Esophagus mucosa (tissue), 1 donor: ENCODE measurements at regions not wholly inside any gene's neighbourhood (a gene's known extent, or its start where the extent isn't known, plus 50 kb on each side); places are given as distances from the start of the nearest gene placed in this dataset.
"Not testable (repeated sequence)": the region's sequence is repeated elsewhere in the genome, so short reads cannot be mapped to it uniquely, and the experiment has no call there.

Experiments used
- ATAC-seq: fragments of 200-7000 bp; cut with Tn5 transposase; one replicate; pipeline ENCODE4 v1.9.1; 2020
- donor health status: DM: yes; HTN: yes; CAD: no.

DNA sequence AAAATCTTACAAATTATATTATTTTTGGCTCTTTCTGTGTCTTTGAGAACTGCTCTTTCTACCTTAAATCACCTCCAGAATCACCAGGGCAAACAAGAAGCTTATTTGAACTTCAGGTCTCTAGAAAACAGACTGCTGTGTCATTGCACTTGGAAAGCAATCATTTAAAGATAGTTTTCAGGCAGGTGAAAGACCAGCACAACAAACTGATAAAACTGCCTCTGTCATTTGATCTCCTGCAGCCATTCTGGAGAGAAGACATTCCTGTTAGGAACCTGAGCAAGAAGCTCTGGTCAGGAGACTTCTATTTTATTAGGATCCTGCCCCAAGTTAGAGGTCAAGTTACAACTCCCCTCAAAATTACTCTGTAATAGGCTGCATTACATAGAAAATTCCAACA is 50.7 kb upstream of the AP4E1 start:
- ATAC-seq, result no peak

- ATAC-seq, result peak; percentile 97
Observed at GRCh38 chr15:50854601-50855490, 53.6 kb upstream of the AP4E1 start.

GRCh38 chr15:50850003-50850402 is 58.5 kb upstream of the AP4E1 start:
- no peak for ATAC-seq

GRCh38 chr15:50848349-50848748 is 60.1 kb upstream of the AP4E1 start:
- no peak for ATAC-seq

GRCh38 chr15:50845181-50845580 is 63.3 kb upstream of the AP4E1 start:
- not testable (repeated sequence) for ATAC-seq

DNA sequence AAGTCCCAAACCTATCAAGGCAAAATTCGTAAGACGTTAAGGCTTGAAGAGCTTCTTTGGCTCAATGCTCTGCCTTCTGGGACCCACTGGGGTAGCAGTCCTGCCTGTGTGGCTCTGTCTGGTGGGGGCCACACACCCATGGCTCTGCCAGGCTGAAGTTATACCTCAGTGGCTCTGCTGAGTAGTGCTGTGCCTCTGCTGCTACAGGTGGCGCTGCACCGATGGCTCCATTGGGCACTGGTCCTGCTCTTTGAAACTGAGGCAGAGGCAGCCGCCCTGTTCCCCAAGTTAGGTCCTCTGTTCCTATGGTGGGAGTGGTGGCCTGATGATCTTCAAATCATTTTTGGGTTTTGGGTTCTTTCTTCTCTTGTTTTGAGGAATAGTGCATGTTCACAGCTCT is 68.0 kb upstream of the AP4E1 start:
- ATAC-seq, result no peak

DNA sequence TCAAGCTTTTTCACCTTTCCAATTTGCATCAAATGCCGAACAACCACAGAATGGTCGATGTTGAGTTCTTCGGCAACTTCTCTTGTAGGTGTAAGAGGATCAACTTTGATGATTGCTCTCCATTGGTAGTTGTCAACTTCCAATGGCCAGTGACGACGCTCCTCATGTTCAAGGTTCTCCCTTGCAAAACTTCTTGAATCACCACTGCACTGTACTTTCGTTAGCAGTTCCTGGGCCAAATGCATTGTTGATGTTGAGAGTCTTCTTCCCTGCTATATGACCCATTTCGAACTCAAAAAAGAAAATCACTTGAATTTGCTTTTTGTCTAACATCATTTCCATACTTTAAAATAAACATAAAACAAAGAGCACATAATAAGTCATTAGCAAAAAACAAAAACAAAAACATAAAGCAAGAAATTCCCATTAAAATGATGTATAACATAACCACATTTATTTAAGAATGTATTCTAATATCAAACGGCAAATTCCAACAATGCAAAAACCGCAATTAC is 71.2 kb upstream of the AP4E1 start:
- ATAC-seq, result no peak

DNA sequence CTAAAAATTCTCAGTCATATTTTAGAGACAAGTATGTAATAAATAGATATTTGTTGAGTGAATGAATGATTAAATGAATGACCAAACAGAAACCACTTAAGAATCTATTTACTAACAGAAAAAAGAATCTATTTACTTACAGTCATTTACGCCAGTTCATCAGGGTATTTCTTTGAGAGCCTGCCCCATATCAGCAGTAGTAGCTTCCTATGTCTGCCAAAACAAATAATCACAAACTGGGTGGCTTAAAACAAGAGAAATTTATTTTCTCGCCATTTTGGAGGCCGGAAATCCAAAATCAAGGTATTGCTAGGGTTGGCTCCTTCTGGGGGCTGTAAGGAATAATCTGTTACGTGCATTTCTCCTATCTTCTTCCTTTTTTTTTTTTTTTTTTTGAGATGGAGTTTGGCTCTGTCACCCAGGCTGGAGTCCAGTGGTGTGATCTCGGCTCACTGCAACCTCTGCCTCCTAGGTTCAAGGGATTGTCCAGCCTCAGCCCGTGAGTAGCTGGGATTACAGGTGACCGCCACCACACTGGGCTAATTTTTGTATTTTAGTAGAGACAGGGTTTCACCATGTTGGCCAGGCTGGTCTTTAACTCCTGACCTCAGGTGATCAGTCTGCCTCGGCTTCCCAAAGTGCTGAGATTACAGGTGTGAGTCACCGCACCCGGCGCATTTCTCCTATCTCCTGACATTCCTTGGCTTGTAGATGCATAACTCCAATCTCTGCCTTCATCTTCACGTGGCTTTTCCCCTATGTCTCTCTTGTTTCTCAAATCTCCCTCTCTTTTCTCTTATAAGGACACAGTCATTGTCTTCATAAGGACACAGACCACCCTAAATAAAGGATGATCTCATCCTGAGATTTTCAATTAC is 65.2 kb upstream of the SPPL2A start:
- no peak for ATAC-seq

GRCh38 chr15:50828610-50829206 is 63.2 kb upstream of the SPPL2A start:
- peak; percentile 62 for ATAC-seq

- ATAC-seq, result no peak
Observed at GRCh38 chr15:50825946-50826345, 60.4 kb upstream of the SPPL2A start.

- ATAC-seq, result no peak
Observed at GRCh38 chr15:50824514-50824913, 59.0 kb upstream of the SPPL2A start.

GRCh38 chr15:50823281-50823680 is 57.8 kb upstream of the SPPL2A start:
- ATAC-seq, result no peak

GRCh38 chr15:50821476-50821875 is 56.0 kb upstream of the SPPL2A start:
- ATAC-seq, result no peak

DNA sequence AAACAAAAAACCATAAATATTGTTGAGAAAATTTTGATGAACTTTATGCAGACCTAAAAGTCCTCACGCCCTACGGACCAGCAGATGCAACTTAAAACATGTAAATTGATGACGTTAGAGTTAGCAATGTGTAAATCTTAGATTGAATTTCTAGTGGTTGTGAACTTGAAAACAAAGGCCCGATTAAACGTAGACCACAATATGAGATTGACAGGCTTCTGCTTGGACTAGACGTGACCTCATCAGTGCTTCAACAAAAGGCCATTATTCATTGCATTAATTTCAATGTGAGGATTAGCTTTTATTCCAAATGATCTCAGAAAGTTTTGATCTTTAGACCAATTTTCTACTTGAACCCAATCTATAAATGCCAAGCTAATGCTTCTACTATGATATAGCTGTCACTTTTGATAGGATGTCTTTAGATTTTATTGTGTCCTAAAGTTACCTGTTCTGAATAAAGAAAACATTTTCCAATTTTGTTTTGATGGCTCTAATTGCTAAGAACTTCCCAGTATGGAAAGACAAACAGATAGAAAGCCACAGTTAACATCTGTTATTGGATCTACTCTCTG is 55.4 kb upstream of the SPPL2A start:
- no peak for ATAC-seq

DNA sequence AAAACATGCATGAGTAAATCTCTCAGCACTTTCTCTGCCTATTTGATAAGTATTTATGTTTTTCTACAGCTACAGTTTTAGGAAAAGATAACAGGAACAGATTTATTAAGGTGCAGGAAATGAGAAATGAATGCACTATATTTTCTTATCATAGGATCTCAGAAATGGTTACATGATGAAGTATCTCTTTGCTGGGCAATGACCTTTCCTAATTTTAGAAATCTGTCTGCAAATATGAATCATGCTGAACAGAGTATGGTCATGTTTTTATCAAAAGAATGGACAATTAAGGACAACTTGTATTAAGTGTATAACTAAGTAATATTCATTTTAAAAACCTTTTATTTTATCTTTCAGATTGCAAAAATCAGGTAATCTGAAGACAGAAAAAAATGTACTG is 53.8 kb upstream of the SPPL2A start:
- no peak for ATAC-seq

DNA sequence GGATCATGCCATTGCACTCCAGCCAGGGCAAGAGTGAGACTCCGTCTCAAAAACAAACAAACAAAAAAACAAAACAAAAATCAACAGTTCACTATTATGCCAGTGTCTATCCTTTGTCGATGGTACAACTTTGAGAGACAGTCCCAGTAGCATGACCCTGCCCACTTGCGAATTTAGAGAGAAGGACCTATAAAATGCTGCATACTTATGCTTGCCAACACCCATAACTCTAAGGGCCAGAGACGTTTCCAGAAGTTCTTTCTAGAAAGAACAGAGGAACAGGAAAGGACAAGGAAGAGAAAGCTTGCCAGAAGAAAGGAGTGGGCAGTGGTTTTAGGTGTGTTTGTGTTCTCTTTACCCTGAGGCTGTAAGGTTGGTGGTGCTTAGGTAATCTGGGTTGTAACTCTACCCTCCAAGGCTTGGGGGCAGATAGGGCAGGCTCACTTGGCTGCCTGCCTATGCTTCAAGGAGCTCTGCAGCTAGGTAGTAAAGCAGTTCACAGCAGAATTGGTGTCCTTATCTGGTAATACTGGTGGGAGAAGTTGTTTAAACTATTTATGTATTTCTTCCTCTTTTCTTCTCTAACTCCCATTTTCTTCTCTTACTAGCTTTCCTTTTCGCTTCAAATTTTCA is 50.6 kb upstream of the SPPL2A start:
- peak; percentile 37 for ATAC-seq
